A673 (cell line): ENCODE measurements at regions not wholly inside any gene's neighbourhood (a gene's known extent, or its start where the extent isn't known, plus 50 kb on each side); places are given as distances from the start of the nearest gene placed in this dataset.

Experiments
- CTCF ChIP-seq: fragments of 300-800, 200-600 bp; sonication (generic); conservative IDR thresholded peaks from 2 replicates; pipeline ENCODE4 v1.5.1; 2017; ENCODE audit warnings: low read depth, mild to moderate bottlenecking, antibody characterized with exemption, low read length, moderate library complexity, mixed read lengths
- EZH2 ChIP-seq: fragments of 200-600 bp; sonication (generic); IDR thresholded peaks from 2 replicates; pipeline ENCODE4 v1.6.1; 2017; ENCODE audit warnings: borderline replicate concordance, low read depth, mild to moderate bottlenecking, mixed read lengths, antibody characterized with exemption, low read length; ENCODE audit not compliant: poor library complexity, severe bottlenecking

DNA sequence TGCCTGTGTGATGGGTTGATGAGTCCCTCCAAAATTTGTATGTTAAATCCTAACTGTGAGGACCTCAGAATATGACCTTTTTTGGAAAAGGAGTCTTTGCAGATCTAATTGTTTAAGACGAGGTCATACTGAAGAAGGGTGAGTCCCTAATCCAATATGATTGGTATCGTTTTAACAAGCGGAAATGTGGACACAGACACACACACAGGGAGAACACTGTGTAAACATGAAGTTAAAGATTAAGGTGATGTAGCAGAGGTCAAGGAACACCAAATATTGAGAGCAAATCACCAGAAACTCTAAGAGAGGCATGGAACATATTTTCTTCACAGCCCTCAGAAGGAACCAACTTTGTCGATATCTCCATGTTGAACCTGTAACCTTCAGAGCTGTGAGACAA lies 1106.7 kb downstream of the SLC6A15 start:
- TF ChIP-seq CTCF (no peak), EZH2 (no peak)
